Kidney (tissue), 13 donors: ENCODE measurements at regions not wholly inside any gene's neighbourhood (a gene's known extent, or its start where the extent isn't known, plus 50 kb on each side); places are given as distances from the start of the nearest gene placed in this dataset.

Experiments used
- DNase-seq, 5 donors: peaks; one replicate each; pipeline ENCODE4 v3.0.0-alpha.2; 2013 to 2020
- FAIRE-seq: peaks from 2 replicates; lab custom pipeline; 2012; peaks lifted over from hg19 to GRCh38; lab: Jason Lieb, UNC
- H3K27ac ChIP-seq, 2 donors: one replicate each; pipeline ENCODE4 v1.7.0; 2013; ENCODE audit warnings: low read depth in 2 of 2, low read length in 2 of 2, inconsistent platforms in 1 of 2
- H3K27me3 ChIP-seq: one replicate; pipeline ENCODE4 v1.7.1; 2013; ENCODE audit warnings: low read length, inconsistent platforms; ENCODE audit not compliant: control insufficient read depth, insufficient read depth
- H3K36me3 ChIP-seq, 3 donors: one replicate each; pipeline versions ENCODE4 v1.7.0 to v1.7.1; 2013; ENCODE audit warnings: low read length in 3 of 3, control low read depth in 1 of 3, inconsistent platforms in 1 of 3; ENCODE audit not compliant: insufficient read depth in 3 of 3, control insufficient read depth in 2 of 3
- H3K4me1 ChIP-seq, 3 donors: one replicate each; pipeline versions ENCODE4 v1.7.0 to v1.7.1; 2013; ENCODE audit warnings: low read length in 3 of 3, inconsistent platforms in 1 of 3, low read depth in 1 of 3; ENCODE audit not compliant: control insufficient read depth in 2 of 3, insufficient read depth in 2 of 3
- H3K4me3 ChIP-seq, 3 donors: one replicate each; pipeline versions ENCODE4 v1.7.0 to v1.8.1; 2013; ENCODE audit warnings: low read length in 3 of 3, control low read depth in 1 of 3, inconsistent platforms in 1 of 3
- H3K9ac ChIP-seq, 3 donors: one replicate each; pipeline versions ENCODE4 v1.7.0 to v1.7.1; 2013; ENCODE audit warnings: low read length in 3 of 3, control low read depth in 1 of 3, inconsistent platforms in 1 of 3
- H3K9me3 ChIP-seq, 3 donors: one replicate each; pipeline versions ENCODE4 v1.7.0 to v1.7.1; 2013; ENCODE audit warnings: low read length in 3 of 3, control low read depth in 1 of 3, inconsistent platforms in 1 of 3; ENCODE audit not compliant: control insufficient read depth in 2 of 3, insufficient read depth in 1 of 3
- CTCF ChIP-seq: IDR thresholded peaks from 3 replicates; pipeline ENCODE4 v1.5.1; 2012; ENCODE audit warnings: mild to moderate bottlenecking, moderate library complexity, borderline replicate concordance; ENCODE audit not compliant: insufficient read depth; ENCODE audit errors: extremely low read depth
- intact Hi-C: fragments of 100-400 bp; cut with DNase I; formaldehyde crosslinking; loops from one replicate; pipeline ENCODE4 v1.11.1; 2022
- donor health status: control.
- donor health status: control.
- donor health status: control.
- donor health status: control.
- donor health status: control.
- donor health status: DM: yes; HTN: yes; CAD: no.
- donor health status: Normal renal cell carcinoma (clear cell type).

GRCh38 chr18:76673281-76674185, 148.8 kb upstream of the ZNF236 start:
- DNase-seq (no peak), FAIRE-seq (no peak)
- H3K4me1 ChIP-seq: no peaks in the 10 kb centered on the region
- H3K27me3 ChIP-seq: no peaks in the 10 kb centered on the region
- no peak overlapping the region for H3K4me3 ChIP-seq
- no peak for TF ChIP-seq CTCF
- no peaks in the 10 kb centered on the region for H3K9me3 ChIP-seq
- intact Hi-C loops: no loop called here
- H3K9ac ChIP-seq: no peak overlapping the region
- H3K36me3 ChIP-seq: no peaks in the 10 kb centered on the region
- no peak overlapping the region for H3K27ac ChIP-seq

- no peaks in the 10 kb centered on the region for H3K4me1 ChIP-seq
- TF ChIP-seq CTCF: no peak
Observed at GRCh38 chr18:76672627-76673026, 149.7 kb upstream of the ZNF236 start.

GRCh38 chr18:76670564-76671288, 151.6 kb upstream of the ZNF236 start:
- Histone ChIP-seq H3K9ac (no peak overlapping the region), H3K9me3 (no peaks in the 10 kb centered on the region), H3K4me3 (no peak overlapping the region), H3K36me3 (no peaks in the 10 kb centered on the region), H3K27ac (no peak overlapping the region), H3K4me1 (no peaks in the 10 kb centered on the region), H3K27me3 (no peaks in the 10 kb centered on the region)
- DNase-seq: no peak
- FAIRE-seq: no peak
- TF ChIP-seq CTCF: no peak
- intact Hi-C loops: no loop called here

More at GRCh38 chr18:76672627-76673026, 149.7 kb upstream of the ZNF236 start:
- Histone ChIP-seq H3K9ac (no peak overlapping the region), H3K9me3 (no peaks in the 10 kb centered on the region), H3K27me3 (no peaks in the 10 kb centered on the region), H3K36me3 (no peaks in the 10 kb centered on the region), H3K27ac (no peak overlapping the region), H3K4me3 (no peak overlapping the region)
- FAIRE-seq (no peak), DNase-seq (no peak)
- intact Hi-C loops: no loop called here
